ENCODE measurements at regions not wholly inside any gene's neighbourhood (a gene's known extent, or its start where the extent isn't known, plus 50 kb on each side); places are given as distances from the start of the nearest gene placed in this dataset.
A peak's percentile ranks its signal among the peaks of the same experiment; 100 is the strongest.

DNA sequence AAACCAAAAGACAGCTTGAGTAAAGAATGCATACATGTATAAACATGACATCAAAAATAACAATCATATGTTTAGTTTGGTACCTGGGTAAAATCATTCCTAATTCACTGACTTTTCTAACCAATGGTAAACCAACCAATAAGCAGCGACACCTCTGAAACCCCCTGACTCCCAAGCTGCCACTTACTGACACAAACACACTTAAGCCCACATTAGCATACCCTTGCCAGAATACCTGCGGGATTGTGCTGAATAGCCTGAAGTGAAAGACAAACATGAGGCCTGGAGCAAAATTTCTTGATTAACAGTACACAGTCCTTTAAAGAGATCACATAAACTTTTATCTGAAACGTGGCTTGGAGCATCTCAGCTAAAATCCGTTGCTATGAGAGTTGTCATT is 902.9 kb downstream of the TMEM182 start:
- no peak overlapping the region for H3K4me3 ChIP-seq (ENCODE audit: low read length)
- DNase-seq (ENCODE audit: low read depth) = no peak
- TF ChIP-seq, protein P1, sequence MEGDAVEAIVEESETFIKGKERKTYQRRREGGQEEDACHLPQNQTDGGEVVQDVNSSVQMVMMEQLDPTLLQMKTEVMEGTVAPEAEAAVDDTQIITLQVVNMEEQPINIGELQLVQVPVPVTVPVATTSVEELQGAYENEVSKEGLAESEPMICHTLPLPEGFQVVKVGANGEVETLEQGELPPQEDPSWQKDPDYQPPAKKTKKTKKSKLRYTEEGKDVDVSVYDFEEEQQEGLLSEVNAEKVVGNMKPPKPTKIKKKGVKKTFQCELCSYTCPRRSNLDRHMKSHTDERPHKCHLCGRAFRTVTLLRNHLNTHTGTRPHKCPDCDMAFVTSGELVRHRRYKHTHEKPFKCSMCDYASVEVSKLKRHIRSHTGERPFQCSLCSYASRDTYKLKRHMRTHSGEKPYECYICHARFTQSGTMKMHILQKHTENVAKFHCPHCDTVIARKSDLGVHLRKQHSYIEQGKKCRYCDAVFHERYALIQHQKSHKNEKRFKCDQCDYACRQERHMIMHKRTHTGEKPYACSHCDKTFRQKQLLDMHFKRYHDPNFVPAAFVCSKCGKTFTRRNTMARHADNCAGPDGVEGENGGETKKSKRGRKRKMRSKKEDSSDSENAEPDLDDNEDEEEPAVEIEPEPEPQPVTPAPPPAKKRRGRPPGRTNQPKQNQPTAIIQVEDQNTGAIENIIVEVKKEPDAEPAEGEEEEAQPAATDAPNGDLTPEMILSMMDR (conservative IDR thresholded peaks at IDR 0.05; ENCODE audit: low read depth, low read length) = no peak

DNA sequence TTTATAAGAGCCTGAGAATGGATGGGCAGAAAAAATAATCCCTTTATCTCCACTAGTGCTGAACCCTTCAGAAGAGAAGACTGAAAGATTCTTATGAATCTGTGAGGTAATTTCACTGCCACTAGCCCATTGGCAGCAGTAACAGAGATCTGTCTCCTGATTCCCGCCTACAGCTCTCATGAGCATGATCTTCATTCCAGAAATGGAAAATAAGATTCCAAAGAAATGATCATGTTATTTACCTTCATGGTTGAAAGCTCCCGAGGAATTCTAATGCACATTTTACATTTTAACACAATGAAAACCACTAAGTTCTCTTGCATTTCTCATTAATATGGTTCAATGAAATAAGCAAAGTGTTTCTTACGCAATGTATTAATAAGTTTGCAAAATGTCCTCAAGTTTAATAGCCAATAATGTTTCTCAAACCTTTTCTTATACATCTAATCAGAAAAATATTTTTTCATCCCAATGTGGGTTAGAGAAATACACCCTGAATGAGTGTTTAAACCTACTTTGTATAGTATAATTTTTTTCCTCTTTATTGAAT is 905.6 kb downstream of the TMEM182 start:
- DNase-seq (ENCODE audit: low read depth) = peak; percentile 81
- no peak overlapping the region for H3K4me3 ChIP-seq (ENCODE audit: low read length)
- TF ChIP-seq, protein P1 (conservative IDR thresholded peaks at IDR 0.05; ENCODE audit: low read depth, low read length) = no peak

DNA sequence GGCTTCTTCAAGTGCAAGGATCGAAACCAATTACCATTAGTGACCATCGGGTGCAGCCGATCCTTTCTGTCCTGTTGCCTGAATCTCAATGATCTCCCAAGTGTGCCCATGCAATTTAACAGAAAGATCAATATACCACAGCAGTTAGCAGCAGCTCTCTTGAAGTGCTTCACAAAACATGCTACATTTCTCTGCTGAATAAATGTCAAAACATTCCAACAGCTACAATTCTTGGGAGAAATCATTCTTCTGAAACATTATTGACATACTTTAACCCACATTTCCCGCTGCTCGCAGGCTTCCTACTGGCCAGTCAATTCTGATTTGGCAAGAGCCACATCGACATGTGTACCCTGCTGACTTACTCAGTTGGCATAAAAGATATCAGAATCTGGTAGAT is 907.7 kb downstream of the TMEM182 start:
- H3K4me3 ChIP-seq (ENCODE audit: low read length) = no peak overlapping the region
- TF ChIP-seq, protein P1 (conservative IDR thresholded peaks at IDR 0.05; ENCODE audit: low read depth, low read length) = no peak
- peak; percentile 16 for DNase-seq (ENCODE audit: low read depth)
